LNCAP (cell line): ENCODE measurements at regions not wholly inside any gene's neighbourhood (a gene's known extent, or its start where the extent isn't known, plus 50 kb on each side); places are given as distances from the start of the nearest gene placed in this dataset.

Source experiments
- CTCF ChIP-seq: fragments of 450-650 bp; IDR thresholded peaks from 2 replicates; pipeline ENCODE4 v1.5.1; 2017; ENCODE audit warnings: mild to moderate bottlenecking

GRCh38 chr2:236446521-236446920, 123.1 kb upstream of the ACKR3 start:
- TF ChIP-seq CTCF = no peak

GRCh38 chr2:236449167-236449761, 120.4 kb upstream of the ACKR3 start:
- TF ChIP-seq CTCF = no peak

GRCh38 chr2:236452238-236452637, 117.4 kb upstream of the ACKR3 start:
- TF ChIP-seq CTCF = no peak

- no peak for TF ChIP-seq CTCF
Observed at GRCh38 chr2:236454076-236454475, 115.5 kb upstream of the ACKR3 start.

GRCh38 chr2:236459393-236459792, 110.2 kb upstream of the ACKR3 start:
- TF ChIP-seq CTCF = no peak

GRCh38 chr2:236464140-236464539, 105.5 kb upstream of the ACKR3 start:
- TF ChIP-seq CTCF = no peak

- TF ChIP-seq CTCF = no peak
Observed at GRCh38 chr2:236472720-236473495, 96.7 kb upstream of the ACKR3 start.
